H1 (cell line): ENCODE measurements at regions not wholly inside any gene's neighbourhood (a gene's known extent, or its start where the extent isn't known, plus 50 kb on each side); places are given as distances from the start of the nearest gene placed in this dataset.

Source experiments
- TF ChIP-seq, protein P1 (sequence below), 3 experiments: IDR thresholded peaks; 1 replicate in 2 of 3; 2 replicates in 1 of 3; pipeline versions ENCODE4 v1.5.1 to v1.6.1; 2011; ENCODE audit warnings: low read length in 3 of 3, mild to moderate bottlenecking in 3 of 3, inconsistent platforms in 2 of 3, low read depth in 1 of 3, moderate library complexity in 1 of 3; ENCODE audit not compliant: insufficient read depth in 1 of 3; ENCODE audit errors: control extremely low read depth in 1 of 3

DNA sequence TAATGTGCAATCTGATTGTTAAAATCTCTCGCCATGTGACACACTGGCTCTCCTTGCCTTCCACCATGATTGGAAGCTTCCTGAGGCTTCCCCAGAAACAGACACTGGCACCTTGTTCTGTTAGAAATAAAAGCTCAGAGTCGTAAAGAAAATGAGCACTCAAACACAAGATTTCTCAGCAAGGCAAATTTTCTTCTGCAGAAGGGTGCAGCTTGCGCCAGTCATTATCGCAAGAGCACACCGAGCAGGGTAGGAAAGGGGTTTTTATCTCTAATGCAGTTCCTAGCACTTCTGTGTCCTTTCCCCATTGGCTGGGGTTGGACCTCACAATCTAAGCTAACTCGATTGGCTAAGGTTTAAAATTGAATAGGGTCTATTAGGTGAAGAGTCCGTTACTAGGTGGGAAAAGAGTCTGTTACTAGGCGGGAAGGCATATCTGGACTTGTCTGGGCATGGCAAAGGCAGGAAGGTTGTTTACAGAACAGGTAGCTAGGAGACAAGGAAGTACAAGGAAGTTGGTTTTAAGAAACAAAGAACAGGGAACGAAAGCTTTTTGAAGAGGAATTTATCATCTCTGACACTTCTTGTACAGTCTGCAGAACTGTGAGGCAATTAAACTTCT is 62.6 kb upstream of the BICD1 start (continued):
- TF ChIP-seq, protein P1, sequence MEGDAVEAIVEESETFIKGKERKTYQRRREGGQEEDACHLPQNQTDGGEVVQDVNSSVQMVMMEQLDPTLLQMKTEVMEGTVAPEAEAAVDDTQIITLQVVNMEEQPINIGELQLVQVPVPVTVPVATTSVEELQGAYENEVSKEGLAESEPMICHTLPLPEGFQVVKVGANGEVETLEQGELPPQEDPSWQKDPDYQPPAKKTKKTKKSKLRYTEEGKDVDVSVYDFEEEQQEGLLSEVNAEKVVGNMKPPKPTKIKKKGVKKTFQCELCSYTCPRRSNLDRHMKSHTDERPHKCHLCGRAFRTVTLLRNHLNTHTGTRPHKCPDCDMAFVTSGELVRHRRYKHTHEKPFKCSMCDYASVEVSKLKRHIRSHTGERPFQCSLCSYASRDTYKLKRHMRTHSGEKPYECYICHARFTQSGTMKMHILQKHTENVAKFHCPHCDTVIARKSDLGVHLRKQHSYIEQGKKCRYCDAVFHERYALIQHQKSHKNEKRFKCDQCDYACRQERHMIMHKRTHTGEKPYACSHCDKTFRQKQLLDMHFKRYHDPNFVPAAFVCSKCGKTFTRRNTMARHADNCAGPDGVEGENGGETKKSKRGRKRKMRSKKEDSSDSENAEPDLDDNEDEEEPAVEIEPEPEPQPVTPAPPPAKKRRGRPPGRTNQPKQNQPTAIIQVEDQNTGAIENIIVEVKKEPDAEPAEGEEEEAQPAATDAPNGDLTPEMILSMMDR (IDR thresholded peaks at IDR 0.05; ENCODE audit: control extremely low read depth in 1 of 3, insufficient read depth in 1 of 3, low read depth in 1 of 3, low read length in 3 of 3), result no peak
